Skeletal muscle satellite cell (primary cell): ENCODE measurements at regions not wholly inside any gene's neighbourhood (a gene's known extent, or its start where the extent isn't known, plus 50 kb on each side); places are given as distances from the start of the nearest gene placed in this dataset.

Source experiments
- H3K27me3 ChIP-seq: 2 replicates; pipeline ENCODE4 v1.7.0; 2013; ENCODE audit warnings: low read length; ENCODE audit not compliant: control insufficient read depth, insufficient read depth
- H3K36me3 ChIP-seq: 2 replicates; pipeline ENCODE4 v1.7.0; 2013; ENCODE audit warnings: mild to moderate bottlenecking, control low read depth, low read length; ENCODE audit not compliant: insufficient read depth
- H3K4me1 ChIP-seq: 2 replicates; pipeline ENCODE4 v1.7.0; 2013; ENCODE audit warnings: low read length; ENCODE audit not compliant: control insufficient read depth, insufficient read depth
- H3K4me2 ChIP-seq: 2 replicates; pipeline ENCODE4 v1.7.0; 2013; ENCODE audit warnings: mild to moderate bottlenecking, low read length
- H3K4me3 ChIP-seq: 2 replicates; pipeline ENCODE4 v1.7.0; 2013; ENCODE audit warnings: low read length
- H3K9ac ChIP-seq: 2 replicates; pipeline ENCODE4 v1.7.0; 2013; ENCODE audit warnings: mild to moderate bottlenecking, low read depth, low read length, moderate library complexity
- H3K9me3 ChIP-seq: replicated peaks from 2 replicates; pipeline ENCODE4 v1.7.0; 2013; ENCODE audit warnings: mild to moderate bottlenecking, control low read depth, low read length

GRCh38 chr2:611519-611918 lies 65.7 kb downstream of the TMEM18 start:
- Histone ChIP-seq H3K9me3 (peaks cover 7% of the 10 kb centered on the region), H3K9ac (no peak overlapping the region), H3K4me2 (no peak overlapping the region), H3K4me3 (no peak overlapping the region), H3K27me3 (no peaks in the 10 kb centered on the region), H3K36me3 (no peaks in the 10 kb centered on the region), H3K4me1 (no peaks in the 10 kb centered on the region)

GRCh38 chr2:610491-610890 lies 66.7 kb downstream of the TMEM18 start:
- Histone ChIP-seq H3K27me3 (no peaks in the 10 kb centered on the region), H3K4me2 (no peak overlapping the region), H3K4me3 (no peak overlapping the region), H3K4me1 (no peaks in the 10 kb centered on the region), H3K9me3 (peaks cover 8% of the 10 kb centered on the region), H3K9ac (no peak overlapping the region), H3K36me3 (no peaks in the 10 kb centered on the region)

- no peaks in the 10 kb centered on the region for H3K36me3 ChIP-seq
- no peak overlapping the region for H3K4me3 ChIP-seq
- H3K4me1 ChIP-seq, result no peaks in the 10 kb centered on the region
- no peak overlapping the region for H3K4me2 ChIP-seq
- H3K9me3 ChIP-seq, result peaks cover 14% of the 10 kb centered on the region
- H3K9ac ChIP-seq, result no peak overlapping the region
- no peaks in the 10 kb centered on the region for H3K27me3 ChIP-seq
Observed at GRCh38 chr2:609881-610280, 67.3 kb downstream of the TMEM18 start.

- Histone ChIP-seq H3K9ac (no peak overlapping the region), H3K4me2 (no peak overlapping the region), H3K4me1 (no peaks in the 10 kb centered on the region), H3K9me3 (peaks cover 16% of the 10 kb centered on the region), H3K4me3 (no peak overlapping the region), H3K36me3 (no peaks in the 10 kb centered on the region), H3K27me3 (no peaks in the 10 kb centered on the region)
Observed at GRCh38 chr2:609449-609848, 67.8 kb downstream of the TMEM18 start.

GRCh38 chr2:608711-609110 lies 68.5 kb downstream of the TMEM18 start:
- no peak overlapping the region for H3K9ac ChIP-seq
- no peaks in the 10 kb centered on the region for H3K4me1 ChIP-seq
- no peaks in the 10 kb centered on the region for H3K36me3 ChIP-seq
- H3K4me3 ChIP-seq, result no peak overlapping the region
- H3K4me2 ChIP-seq, result no peak overlapping the region
- peaks cover 13% of the 10 kb centered on the region for H3K9me3 ChIP-seq
- no peaks in the 10 kb centered on the region for H3K27me3 ChIP-seq

GRCh38 chr2:608297-608696 lies 68.9 kb downstream of the TMEM18 start:
- Histone ChIP-seq H3K9me3 (peaks cover 13% of the 10 kb centered on the region), H3K9ac (no peak overlapping the region), H3K4me3 (no peak overlapping the region), H3K36me3 (no peaks in the 10 kb centered on the region), H3K27me3 (no peaks in the 10 kb centered on the region), H3K4me2 (no peak overlapping the region), H3K4me1 (no peaks in the 10 kb centered on the region)

- Histone ChIP-seq H3K36me3 (no peaks in the 10 kb centered on the region), H3K4me1 (no peaks in the 10 kb centered on the region), H3K4me3 (no peak overlapping the region), H3K27me3 (no peaks in the 10 kb centered on the region), H3K9me3 (peaks cover 13% of the 10 kb centered on the region), H3K9ac (no peak overlapping the region), H3K4me2 (no peak overlapping the region)
Observed at GRCh38 chr2:607709-608108, 69.5 kb downstream of the TMEM18 start.

- H3K4me2 ChIP-seq, result no peak overlapping the region
- no peaks in the 10 kb centered on the region for H3K4me1 ChIP-seq
- H3K9ac ChIP-seq, result no peak overlapping the region
- H3K36me3 ChIP-seq, result no peaks in the 10 kb centered on the region
- peaks cover 13% of the 10 kb centered on the region for H3K9me3 ChIP-seq
- no peaks in the 10 kb centered on the region for H3K27me3 ChIP-seq
- no peak overlapping the region for H3K4me3 ChIP-seq
Observed at GRCh38 chr2:607172-607571, 70.0 kb downstream of the TMEM18 start.

GRCh38 chr2:605674-606608 lies 71.3 kb downstream of the TMEM18 start:
- Histone ChIP-seq H3K36me3 (no peaks in the 10 kb centered on the region), H3K27me3 (no peaks in the 10 kb centered on the region), H3K4me2 (no peak overlapping the region), H3K9ac (no peak overlapping the region), H3K9me3 (peaks cover 13% of the 10 kb centered on the region), H3K4me1 (no peaks in the 10 kb centered on the region), H3K4me3 (no peak overlapping the region)

- H3K27me3 ChIP-seq, result no peaks in the 10 kb centered on the region
- H3K36me3 ChIP-seq, result no peaks in the 10 kb centered on the region
- H3K4me1 ChIP-seq, result no peaks in the 10 kb centered on the region
- no peak overlapping the region for H3K4me2 ChIP-seq
- no peak overlapping the region for H3K4me3 ChIP-seq
- H3K9me3 ChIP-seq, result peaks cover 13% of the 10 kb centered on the region
- H3K9ac ChIP-seq, result no peak overlapping the region
Observed at GRCh38 chr2:604854-605524, 72.2 kb downstream of the TMEM18 start.

- Histone ChIP-seq H3K9me3 (peaks cover 9% of the 10 kb centered on the region), H3K9ac (no peak overlapping the region), H3K4me3 (no peak overlapping the region), H3K4me1 (no peaks in the 10 kb centered on the region), H3K4me2 (no peak overlapping the region), H3K36me3 (no peaks in the 10 kb centered on the region), H3K27me3 (no peaks in the 10 kb centered on the region)
Observed at GRCh38 chr2:604385-604784, 72.8 kb downstream of the TMEM18 start.
